Glomerular endothelial cell (primary cell): ENCODE measurements at regions not wholly inside any gene's neighbourhood (a gene's known extent, or its start where the extent isn't known, plus 50 kb on each side); places are given as distances from the start of the nearest gene placed in this dataset.
"Not testable (repeated sequence)": the region's sequence is repeated elsewhere in the genome, so short reads cannot be mapped to it uniquely, and the experiment has no call there.

Source experiments
- DNase-seq: peaks from one replicate; pipeline ENCODE4 v3.0.0-alpha.2; 2011; ENCODE audit warnings: low read depth, low spot score; ENCODE audit errors: extremely low read depth

DNA sequence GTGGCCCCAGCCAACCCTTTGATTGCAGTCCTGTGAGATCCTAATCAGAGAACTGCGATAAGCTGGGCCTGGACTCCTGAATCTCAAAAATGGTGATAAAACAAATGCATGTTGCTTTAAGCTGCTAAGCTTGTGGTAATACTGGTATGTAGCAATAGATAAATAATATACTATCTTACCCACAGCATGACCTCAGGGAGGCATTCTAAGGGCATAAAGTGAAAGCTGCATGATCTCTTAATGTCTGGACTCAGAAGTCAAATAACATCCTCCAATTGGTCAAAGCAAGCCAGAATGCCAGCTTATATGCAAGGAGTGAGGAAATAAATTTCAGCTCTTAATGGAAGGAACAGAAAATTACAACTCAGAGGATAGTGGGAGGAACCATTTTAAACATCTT, 246.1 kb downstream of the FSIP2 start:
- no peak for DNase-seq

DNA sequence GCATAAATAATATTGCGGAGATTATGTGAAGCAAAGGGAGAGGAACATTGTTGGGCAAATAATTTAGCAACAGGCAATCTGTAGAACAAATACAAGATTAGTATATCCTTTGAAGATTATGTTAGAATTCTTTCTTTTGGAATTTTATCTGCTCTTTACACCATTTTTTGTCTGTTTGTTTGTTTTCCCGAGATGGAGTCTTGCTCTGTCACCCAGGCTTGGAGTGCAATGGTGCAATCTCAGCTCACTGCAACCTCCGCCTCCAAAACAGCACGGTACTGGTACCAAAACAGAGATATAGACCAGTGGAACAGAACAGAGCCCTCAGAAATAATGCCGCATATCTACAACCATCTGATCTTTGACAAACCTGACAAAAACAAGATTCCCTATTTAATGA, 250.3 kb downstream of the FSIP2 start:
- DNase-seq: not testable (repeated sequence)

DNA sequence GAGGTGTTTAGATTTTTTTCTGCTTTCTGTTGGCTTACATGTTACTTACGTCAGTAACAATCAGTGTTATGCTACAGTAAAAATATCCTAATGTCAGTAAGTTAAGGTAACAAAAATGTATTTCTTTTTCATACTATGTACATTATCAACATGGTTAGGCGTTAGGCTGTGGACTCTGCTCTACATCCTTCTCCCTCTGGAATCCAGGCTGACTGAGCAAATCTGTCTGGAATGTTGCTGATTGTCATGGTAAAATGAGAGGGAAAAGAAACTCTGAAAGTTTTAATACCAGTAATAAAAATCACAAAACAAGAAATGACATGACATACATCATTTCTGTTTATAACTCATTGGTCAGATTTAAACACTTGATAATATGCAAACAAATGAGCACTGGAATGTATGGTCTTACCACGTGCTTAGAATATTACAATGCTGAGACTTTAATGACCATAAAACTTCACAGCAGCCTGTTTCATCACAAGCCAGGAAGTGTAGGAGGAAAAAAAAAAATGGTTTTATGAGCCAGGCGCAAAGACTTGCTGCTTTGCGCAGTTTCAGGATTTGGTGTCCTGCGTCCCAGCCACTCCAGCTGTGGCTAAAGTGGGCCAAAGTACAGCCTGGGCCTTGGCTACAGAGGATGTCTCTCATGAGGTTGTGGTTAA, 252.4 kb downstream of the FSIP2 start:
- no peak for DNase-seq

DNA sequence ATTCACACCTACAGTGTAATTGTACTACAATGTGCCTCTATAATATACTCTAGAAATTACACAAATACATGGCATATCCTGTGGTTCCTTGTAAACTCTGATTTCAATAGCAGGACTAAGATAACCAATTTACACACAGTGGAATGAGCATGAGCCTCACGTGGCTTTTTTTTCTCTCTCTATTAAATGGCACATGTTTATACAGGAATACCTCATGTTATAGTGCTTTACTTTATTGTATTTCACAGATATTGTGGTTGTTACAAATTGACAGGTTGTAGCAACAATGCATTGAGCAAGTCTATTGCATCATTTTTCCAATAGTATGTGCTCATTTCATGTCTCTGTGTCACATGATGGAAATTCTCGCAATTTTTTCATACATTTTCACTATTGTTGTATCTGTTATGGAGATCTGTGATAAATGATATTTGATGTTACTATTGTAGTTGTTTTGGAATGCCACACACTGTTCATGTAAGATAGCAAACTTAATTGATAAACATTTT, 260.0 kb downstream of the FSIP2 start:
- DNase-seq: no peak

DNA sequence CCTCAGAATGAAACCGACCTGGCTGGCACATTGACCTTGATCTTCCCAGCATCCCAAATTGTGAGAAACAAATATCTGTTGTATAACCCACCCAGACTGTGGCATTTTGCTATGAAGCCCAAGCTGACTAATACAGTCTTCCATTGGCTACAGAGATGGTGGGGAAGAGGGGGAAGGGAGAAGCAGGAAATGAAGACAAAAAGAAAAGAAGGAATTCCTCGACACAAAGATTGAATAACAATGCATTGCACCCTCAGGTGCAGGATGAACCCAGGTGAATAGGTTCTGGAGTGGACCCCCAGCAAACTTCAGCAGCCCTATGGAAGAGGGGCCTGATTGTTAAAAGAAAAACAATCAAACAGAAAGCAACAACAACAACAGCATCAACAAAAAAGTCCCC, 270.7 kb downstream of the FSIP2 start:
- no peak for DNase-seq

DNA sequence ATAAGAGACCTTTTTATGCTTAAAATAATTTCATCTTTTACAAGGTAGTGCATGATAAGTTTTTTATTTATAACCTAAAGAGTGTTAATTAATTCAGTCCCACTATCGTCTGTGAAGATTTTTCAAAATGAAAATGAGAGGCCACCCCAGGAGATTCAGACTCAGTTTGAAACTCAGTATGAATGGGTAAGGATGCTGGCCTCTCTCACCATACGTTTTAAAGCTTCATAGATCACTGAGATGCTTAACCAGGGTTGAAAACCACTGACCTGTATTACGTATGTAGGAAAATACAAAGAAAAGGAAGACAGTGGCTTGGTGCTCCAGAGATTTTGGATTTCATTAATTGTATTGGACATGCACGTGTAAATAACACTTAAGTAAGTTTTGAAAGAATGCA, 278.7 kb downstream of the FSIP2 start:
- no peak for DNase-seq

DNA sequence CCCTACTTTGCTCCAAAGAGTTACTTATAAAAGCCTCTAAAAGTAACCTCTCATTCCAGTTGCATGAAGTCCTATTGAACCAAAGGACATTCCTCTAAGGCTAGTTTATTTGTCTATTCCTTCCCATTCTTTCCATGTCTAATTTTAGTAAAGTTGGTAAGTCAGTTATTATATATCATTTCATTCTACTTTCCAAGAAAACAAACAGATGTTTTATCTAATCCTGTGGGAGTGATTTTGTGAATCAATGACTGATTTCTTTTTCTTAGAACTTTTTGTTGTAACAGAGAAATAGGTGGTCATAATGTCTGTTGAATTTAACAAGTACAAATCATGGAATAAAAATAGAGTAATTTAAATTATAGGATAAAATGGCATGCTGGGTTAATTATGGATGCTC, 286.3 kb downstream of the FSIP2 start:
- DNase-seq: no peak

DNA sequence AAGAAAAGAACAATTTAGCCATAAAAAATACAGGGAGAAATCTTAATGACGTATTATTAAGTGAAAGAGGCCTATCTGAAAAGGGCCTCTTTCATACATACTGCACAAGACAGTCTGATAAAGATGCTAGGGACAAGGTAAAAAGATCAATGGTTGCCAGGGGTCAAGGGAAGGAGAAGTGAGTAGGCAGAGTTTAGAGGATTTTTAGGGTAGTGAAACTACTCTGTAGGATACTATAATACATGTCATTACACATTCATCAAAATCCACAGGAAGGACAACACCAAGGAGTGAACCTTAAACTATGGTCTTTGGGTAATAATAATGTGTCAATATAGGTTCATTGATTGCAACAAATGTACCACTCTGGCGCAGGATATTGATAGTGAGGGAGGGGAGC, 289.3 kb downstream of the FSIP2 start:
- no peak for DNase-seq

DNA sequence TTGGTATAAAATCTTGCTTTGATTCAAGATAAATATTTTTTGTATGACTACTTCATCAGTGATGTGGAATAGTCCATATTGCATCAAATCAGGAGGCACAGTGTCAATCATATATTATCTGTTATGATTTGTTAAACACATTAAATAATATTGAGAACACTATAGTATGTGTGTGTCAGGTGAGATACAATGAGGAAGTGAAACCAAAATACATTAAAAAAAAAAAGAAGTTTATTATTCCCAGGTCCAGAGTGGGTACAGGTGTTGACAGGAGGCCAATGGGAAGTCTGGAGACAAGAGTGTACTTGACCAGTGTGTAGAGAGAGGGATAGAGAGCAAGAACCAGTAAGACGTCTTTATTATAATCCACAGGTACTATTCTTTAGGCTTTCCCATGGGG, 292.6 kb downstream of the FSIP2 start:
- DNase-seq: no peak

DNA sequence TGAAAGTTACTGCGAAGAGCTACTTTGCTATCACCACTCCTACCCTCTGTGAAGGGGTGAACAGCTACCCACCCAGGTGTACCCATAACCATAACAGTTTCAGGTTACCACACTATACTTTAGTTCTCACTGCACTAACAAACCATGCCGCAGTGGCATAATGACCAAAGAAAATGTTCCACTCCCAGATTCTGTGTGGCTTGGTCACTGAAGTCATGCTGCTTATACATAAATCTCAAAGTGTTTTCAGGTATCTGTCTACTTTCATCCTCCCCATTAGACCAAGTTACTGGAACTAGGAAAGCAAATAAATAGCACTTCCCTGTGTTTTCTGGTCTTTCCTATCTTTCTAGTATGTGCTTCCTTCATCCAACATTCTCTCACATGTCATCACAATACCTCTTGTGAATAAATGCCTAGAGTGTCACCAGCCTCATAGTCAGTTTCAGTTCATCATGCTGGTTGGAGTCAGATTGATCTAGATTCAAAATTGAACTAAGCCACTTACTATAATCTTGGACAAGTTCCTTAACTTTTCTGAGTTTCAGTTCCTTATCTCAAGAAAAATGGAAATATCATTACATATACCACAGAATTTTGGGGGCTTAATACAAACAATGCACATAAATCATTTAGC, 293.6 kb downstream of the FSIP2 start:
- DNase-seq: no peak

DNA sequence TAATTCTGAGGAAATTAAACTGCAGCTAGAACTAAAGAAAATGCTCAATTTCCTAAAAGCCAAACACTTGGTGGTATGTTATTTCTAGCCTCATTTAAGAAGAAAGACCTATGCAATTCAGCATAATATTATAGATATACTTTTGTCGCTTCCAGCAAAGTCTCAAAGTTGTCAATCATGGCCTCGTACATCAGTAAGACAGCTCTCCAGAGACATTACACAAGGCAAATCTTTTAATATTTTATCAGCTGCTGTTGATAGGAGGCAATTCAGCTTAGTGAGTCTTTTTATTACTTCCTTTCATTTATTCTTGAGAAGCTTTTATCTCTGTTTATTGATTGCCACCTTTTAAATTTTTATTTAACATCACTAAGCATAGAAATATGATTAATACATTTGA, 294.3 kb downstream of the FSIP2 start:
- DNase-seq: no peak

DNA sequence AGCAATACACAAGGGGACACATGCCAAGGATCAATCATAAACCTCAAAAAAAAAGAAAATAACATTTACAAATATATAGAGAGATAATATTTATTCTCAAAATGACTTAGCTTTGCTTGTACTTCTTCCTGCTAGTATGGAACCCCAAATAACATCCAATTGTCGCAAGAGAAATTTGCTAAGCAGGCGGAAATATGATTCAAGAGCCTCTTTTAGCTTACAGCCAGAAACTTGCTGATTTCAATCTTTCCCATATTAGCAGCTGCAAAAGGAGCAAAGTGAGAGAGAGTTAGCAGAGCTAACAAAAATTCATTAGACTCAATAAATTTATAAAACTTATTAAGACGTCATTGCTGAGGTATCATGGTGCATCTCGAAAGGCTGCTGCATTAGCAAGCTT, 294.9 kb downstream of the FSIP2 start:
- DNase-seq: no peak

DNA sequence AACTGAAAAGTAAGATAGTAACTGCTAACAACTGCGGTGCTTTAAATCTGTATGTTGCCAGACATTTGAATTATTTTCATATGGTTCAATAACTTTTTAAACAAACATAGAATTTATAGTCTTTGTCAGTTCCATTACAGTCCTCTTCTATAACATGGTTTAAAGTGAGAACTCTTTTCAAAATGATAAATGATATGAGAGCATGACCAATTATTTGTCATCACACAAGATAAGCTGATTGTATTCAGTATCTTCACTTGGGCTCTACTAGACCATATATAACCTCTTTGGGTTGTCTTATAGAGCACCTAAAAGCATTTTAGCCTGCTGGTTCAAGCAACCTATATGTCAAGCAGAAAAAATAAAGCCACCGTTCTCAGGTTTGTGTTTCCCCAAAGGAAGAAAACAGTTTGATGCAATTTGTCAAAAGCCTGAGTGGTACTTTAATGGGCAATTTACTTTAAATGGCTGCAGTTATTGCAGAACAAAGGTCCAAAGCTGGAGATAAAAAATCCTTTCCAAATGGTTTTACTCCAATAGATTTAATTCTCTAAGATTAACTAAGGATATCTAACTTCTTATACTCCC, 298.4 kb downstream of the FSIP2 start:
- no peak for DNase-seq

DNA sequence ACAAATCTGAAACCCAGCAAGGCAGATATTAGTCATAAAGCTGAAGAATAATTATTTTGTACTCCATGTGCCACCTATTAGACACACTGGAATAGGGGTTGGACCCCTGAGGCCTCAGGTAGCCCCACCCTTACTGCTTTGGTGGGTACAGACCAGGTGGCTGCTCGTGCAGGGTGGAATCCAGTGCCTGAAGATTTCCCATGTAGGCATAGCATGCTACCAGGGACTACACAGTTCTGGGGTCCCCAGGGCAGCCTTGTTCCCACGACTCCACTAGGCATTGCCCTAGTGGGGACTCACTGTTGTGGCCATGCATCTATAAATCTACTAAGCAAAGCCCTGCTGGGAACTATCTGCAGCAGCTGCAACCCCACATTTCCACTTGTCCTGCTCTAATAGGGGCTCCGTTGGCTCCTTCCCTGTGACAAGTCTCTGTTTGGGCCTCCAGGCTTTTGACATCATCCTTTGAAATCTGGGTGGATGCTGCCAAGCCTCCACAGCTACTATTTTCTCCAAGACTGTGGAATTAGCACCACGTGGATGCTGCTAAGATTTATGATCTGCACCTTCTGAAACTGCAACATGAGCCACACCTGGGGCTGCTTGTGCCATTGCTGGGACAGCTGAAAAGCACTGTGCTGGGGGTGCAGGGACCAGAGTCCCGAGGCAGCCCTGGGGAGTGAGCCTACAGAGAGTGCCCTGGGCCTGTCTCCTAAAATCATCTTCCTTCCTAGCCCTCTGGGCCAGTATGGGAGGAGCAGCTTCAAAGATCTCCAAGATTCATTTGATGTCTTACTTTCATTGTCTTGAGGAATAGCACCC, 303.8 kb downstream of the FSIP2 start:
- no peak for DNase-seq

DNA sequence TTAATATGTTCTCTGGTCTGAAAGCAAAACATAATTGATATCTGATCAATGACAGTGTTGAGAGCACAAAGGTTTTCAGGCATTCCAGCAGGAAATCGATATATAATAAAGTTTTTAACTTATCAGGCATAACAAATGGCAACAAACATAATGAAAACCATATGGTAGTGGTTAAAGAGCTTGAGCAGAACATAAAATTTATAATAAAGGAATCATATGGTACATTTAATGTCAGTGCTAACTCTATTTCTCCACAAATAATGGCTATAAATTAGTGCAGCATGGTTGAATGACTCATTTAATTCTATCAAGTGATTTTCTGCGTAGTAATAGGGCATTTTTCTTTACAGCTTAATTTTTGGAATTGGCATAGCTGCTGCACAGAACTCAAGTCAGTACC, 306.2 kb downstream of the FSIP2 start:
- DNase-seq: no peak

DNA sequence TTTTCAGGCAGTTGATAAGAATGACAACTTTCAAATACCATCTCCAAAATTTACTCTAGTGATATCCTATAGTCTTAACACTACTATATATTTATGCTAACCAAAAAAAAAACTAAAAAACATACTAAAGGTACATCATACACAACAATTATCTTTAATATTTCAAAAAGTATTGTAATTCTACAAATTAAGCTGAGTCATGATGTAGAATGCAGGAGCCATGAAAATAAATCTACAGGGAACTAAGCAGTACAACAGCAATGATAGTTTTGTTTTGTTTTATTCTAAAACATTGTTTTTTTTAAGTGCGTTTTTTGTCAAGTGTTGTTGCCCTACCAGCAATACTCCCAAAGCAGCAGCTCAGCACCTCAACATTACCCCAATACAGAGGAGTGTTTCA, 314.3 kb downstream of the FSIP2 start:
- no peak for DNase-seq

DNA sequence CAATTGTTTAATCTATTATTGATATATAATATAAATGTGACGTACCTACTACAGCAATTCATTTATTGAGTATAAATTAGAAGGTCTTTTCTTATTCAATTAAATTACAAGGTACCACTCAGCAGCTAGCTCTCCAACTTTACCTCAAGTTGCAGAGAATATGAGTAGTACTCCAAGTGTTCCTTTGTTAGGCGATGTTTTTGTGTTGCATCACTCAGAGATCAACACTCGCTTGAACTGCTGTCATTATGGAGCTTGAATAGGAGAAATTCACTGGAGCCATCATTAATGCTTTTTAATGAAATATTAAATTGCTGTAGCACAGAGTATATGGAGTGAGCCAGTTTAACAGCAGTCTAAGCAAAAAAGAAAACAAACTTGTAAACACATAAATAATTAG, 320.0 kb downstream of the FSIP2 start:
- no peak for DNase-seq

DNA sequence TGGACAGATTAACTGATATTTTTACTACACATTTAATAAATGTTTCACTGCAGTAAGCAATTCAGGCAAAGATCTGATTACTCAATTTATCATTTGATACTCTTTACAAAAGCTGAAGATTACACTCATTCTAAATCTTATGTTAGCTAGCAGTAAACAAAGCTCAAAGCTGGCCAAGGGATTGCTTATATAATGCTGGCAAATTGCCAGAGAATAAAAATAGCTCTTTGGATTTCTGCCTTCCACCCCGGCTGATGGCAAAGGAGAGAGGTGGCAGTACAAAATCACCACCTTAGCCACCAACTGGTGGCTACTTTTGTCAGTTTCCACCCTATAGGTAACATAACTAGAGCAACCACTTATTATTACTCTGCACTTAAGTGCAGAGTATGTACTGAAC, 320.5 kb downstream of the FSIP2 start:
- peak; percentile 2 for DNase-seq

DNA sequence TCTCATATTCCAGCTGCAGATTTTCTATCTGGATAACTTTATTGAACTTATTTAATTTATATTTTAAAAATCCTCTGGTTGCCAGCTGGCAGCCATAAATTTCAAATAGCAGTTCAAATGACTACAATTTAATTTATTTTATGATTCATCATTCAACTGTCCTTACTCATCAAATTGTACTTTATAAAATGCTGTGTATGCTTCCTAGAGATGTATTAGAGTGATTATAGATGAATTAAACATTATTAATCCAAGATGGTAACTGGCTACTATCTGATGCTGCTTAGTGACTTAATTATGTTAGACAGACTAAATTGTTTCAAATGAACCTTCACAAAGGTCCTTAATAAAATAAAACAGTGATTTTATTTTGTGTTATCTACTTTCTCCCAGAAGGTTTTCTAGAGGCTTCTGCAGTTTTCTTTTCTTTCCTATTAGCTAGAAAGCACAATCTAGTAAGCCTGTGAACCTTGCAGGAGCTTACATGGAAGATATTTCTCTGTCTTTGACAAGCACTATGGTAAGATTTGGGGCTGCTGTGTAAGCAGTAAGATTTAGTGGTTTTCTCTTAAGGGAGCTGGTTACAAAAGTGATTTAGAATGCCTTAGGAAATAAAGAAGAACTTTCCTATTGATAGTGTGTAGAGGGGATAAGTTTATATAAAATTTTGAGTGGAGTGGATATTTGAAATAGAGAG, 322.3 kb downstream of the FSIP2 start:
- no peak for DNase-seq

DNA sequence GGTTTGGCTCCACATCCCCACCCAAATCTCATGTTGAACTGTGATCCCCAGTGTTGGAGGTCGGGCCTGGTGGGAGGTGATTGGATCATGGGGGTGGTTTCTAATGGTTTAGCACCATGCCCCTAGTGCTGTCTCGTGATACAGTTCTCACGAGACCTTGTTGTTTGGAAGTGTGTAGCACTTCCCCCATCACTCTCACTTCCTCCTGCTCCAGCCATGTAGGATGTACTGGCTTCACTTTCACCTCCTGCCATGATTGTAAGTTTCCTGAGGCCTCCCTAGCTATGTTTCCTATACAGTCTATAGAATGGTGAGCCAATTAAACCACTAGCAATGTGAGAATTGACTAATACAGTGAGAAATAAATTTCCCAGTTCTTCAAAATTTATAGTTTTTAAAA, 325.9 kb downstream of the FSIP2 start:
- DNase-seq: no peak

DNA sequence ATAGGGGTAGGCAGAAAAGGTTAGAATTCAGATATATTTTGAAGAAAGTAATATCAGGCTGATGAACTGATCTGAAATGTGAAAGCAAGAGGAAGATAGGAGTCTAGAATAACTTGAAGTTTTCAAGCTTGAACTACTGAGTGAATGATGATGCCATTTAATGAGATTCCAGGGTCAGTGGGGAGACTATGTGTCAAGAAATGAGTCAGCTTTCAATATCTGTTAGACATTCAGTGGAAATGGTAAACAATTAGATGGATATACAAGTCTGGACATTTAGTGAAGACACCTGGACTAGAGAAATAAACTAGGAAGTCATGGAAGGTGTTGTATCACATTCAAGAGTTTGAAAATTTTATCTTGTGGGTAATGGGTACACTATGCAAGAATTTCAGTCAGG, 326.9 kb downstream of the FSIP2 start:
- DNase-seq: no peak
